Limb (tissue), 2 donors: ENCODE measurements at regions not wholly inside any gene's neighbourhood (a gene's known extent, or its start where the extent isn't known, plus 50 kb on each side); places are given as distances from the start of the nearest gene placed in this dataset.

Source experiments
- DNase-seq, 2 donors: peaks; one replicate each; pipeline ENCODE4 v3.0.0-alpha.2; 2016; ENCODE audit errors: extremely low spot score in 2 of 2

DNA sequence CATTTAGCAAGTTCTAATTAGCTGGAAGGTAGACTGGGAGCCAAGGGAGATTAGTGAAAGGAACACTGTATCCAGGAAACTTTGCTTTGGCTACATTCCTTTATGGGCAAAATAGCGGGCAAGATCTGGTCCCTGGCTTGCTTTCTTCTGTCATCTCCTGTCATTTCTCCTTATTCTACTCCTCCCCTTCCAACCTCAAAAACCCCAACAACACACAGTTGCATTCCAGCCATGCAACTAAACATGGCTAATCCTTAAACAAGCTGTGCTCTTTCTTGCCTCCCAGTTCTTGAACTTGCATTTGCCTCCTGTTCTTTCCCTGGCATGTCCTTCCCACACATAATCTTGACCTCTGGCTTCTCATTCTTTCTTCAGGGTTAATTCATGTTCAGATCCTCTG lies 59.5 kb upstream of the CDCA7L start:
- no peak for DNase-seq

DNA sequence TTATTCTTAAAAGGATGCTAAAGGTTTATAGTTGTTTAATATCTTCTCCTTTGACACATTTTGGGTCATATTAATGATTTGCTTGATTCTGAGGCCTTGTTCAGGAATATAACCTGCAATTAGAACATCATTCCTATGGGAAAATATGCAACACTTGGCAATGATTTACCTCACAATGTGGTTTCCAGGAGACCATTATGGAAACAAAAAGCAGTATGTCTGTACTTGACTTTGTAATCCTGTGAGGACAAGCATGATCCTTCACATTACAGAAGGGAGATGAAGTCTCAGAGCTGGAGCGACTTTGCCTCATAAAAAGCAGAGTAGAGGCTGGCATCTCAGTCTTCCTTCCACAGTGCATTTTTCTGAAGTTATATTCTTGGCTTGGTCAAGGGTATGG lies 57.0 kb upstream of the CDCA7L start:
- DNase-seq = no peak

DNA sequence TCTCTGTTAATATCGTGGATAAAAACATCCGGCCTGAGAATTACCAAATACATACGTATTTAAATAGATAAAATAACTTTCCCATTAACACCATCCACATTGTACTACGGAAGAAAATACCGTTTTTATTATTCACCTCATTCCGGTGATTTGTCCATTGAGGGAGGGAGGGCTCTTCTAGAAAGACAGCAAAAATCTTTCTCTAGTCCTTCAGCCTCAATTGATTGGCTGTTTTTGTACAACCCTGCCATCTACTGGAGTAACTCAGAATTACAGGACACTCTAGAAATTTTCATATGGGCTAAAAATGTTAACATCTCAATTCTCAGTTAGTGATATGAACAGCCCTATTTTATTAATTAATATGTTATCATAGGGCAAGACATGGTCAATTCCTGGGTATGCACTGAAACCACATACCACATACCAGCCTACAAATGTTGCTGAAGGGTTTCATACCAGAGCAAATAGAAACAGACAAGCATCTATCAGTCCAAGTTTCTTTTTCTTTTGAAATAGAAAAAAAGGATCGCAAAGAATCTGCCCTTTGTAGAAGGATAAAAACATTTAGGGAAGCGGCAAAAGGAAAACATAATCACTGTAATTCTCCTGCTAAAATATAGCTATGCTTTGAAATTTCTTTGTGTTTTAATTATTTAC lies 55.8 kb upstream of the CDCA7L start:
- peak in 1 of 2 donors; percentile 81 for DNase-seq

DNA sequence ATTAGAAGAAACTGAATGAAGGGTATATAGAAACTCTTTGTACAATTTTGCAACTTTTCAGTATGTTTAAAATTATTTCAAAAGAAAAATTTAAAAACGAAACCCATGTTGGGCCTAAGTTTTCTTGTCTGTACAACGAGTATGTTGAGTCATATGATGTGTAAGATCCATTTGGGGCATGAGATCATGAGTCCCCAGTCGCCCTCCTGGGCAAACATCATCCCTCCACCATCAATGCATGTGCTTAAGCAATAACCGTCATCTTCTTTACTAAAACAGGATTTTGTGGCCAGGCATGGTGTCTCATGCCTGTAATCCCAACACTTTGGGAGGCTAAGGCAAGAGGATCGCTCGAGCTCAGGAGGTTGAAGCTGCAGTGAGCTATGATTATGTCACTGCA lies 54.2 kb upstream of the CDCA7L start:
- no peak for DNase-seq

DNA sequence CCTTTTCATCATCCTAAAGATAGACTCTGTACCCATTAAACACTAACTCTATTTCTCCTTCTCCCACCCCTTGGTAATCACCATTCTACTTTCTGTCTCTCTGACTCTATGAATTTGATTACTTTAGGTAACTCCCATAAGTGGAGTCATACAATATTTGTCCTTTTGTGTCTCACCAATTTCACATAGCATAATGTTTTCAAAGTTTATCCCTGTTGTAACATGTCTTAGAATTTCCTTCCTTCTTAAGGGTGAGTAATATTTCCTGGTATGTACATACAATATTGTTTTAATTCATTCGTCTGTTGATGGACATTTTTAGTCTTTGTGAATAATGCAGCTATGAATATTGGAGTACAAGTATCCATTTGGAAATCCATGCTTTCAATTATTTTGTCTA lies 50.9 kb upstream of the CDCA7L start:
- no peak for DNase-seq
